ENCODE measurements at regions not wholly inside any gene's neighbourhood (a gene's known extent, or its start where the extent isn't known, plus 50 kb on each side); places are given as distances from the start of the nearest gene placed in this dataset.

- Histone ChIP-seq H3K4me3 (ENCODE audit: low read depth, low read length) (no peak overlapping the region), H3K9ac (ENCODE audit: low read depth, low read length) (no peak overlapping the region)
Measured at GRCh38 chr9:107650995-107651394, 161.4 kb upstream of the KLF4 start.

GRCh38 chr9:107650321-107650720, 160.8 kb upstream of the KLF4 start:
- Histone ChIP-seq H3K4me3 (ENCODE audit: low read depth, low read length) (no peak overlapping the region), H3K27me3 (ENCODE audit: control insufficient read depth, insufficient read depth, low read length) (no peaks in the 10 kb centered on the region), H3K9me3 (ENCODE audit: control insufficient read depth, insufficient read depth, low read length) (no peaks in the 10 kb centered on the region), H3K36me3 (ENCODE audit: control insufficient read depth, insufficient read depth, low read length) (no peaks in the 10 kb centered on the region), H3K4me1 (ENCODE audit: control insufficient read depth, insufficient read depth, low read length) (no peaks in the 10 kb centered on the region), H3K9ac (ENCODE audit: low read depth, low read length) (no peak overlapping the region)

More at GRCh38 chr9:107650995-107651394, 161.4 kb upstream of the KLF4 start:
- Histone ChIP-seq H3K36me3 (ENCODE audit: control insufficient read depth, insufficient read depth, low read length) (no peaks in the 10 kb centered on the region), H3K27me3 (ENCODE audit: control insufficient read depth, insufficient read depth, low read length) (no peaks in the 10 kb centered on the region), H3K9me3 (ENCODE audit: control insufficient read depth, insufficient read depth, low read length) (no peaks in the 10 kb centered on the region), H3K4me1 (ENCODE audit: control insufficient read depth, insufficient read depth, low read length) (no peaks in the 10 kb centered on the region)

GRCh38 chr9:107648153-107648715, 158.7 kb upstream of the KLF4 start:
- Histone ChIP-seq H3K9me3 (ENCODE audit: control insufficient read depth, insufficient read depth, low read length) (no peaks in the 10 kb centered on the region), H3K36me3 (ENCODE audit: control insufficient read depth, insufficient read depth, low read length) (no peaks in the 10 kb centered on the region), H3K4me3 (ENCODE audit: low read depth, low read length) (no peak overlapping the region), H3K27me3 (ENCODE audit: control insufficient read depth, insufficient read depth, low read length) (no peaks in the 10 kb centered on the region), H3K4me1 (ENCODE audit: control insufficient read depth, insufficient read depth, low read length) (no peaks in the 10 kb centered on the region), H3K9ac (ENCODE audit: low read depth, low read length) (no peak overlapping the region)

- Histone ChIP-seq H3K4me1 (ENCODE audit: control insufficient read depth, insufficient read depth, low read length) (no peaks in the 10 kb centered on the region), H3K4me3 (ENCODE audit: low read depth, low read length) (no peak overlapping the region), H3K9me3 (ENCODE audit: control insufficient read depth, insufficient read depth, low read length) (no peaks in the 10 kb centered on the region), H3K27me3 (ENCODE audit: control insufficient read depth, insufficient read depth, low read length) (no peaks in the 10 kb centered on the region), H3K9ac (ENCODE audit: low read depth, low read length) (no peak overlapping the region), H3K36me3 (ENCODE audit: control insufficient read depth, insufficient read depth, low read length) (no peaks in the 10 kb centered on the region)
Measured at GRCh38 chr9:107647611-107648010, 158.0 kb upstream of the KLF4 start.

GRCh38 chr9:107647141-107647540, 157.6 kb upstream of the KLF4 start:
- no peaks in the 10 kb centered on the region for H3K36me3 ChIP-seq (ENCODE audit: control insufficient read depth, insufficient read depth, low read length)
- H3K27me3 ChIP-seq (ENCODE audit: control insufficient read depth, insufficient read depth, low read length) = no peaks in the 10 kb centered on the region
- no peaks in the 10 kb centered on the region for H3K4me1 ChIP-seq (ENCODE audit: control insufficient read depth, insufficient read depth, low read length)

GRCh38 chr9:107645464-107645833, 155.9 kb upstream of the KLF4 start:
- H3K9me3 ChIP-seq (ENCODE audit: control insufficient read depth, insufficient read depth, low read length) = no peaks in the 10 kb centered on the region
- no peaks in the 10 kb centered on the region for H3K4me1 ChIP-seq (ENCODE audit: control insufficient read depth, insufficient read depth, low read length)
- H3K9ac ChIP-seq (ENCODE audit: low read depth, low read length) = no peak overlapping the region
- H3K4me3 ChIP-seq (ENCODE audit: low read depth, low read length) = no peak overlapping the region
- no peaks in the 10 kb centered on the region for H3K36me3 ChIP-seq (ENCODE audit: control insufficient read depth, insufficient read depth, low read length)
- no peaks in the 10 kb centered on the region for H3K27me3 ChIP-seq (ENCODE audit: control insufficient read depth, insufficient read depth, low read length)

More at GRCh38 chr9:107647141-107647540, 157.6 kb upstream of the KLF4 start:
- Histone ChIP-seq H3K4me3 (ENCODE audit: low read depth, low read length) (no peak overlapping the region), H3K9ac (ENCODE audit: low read depth, low read length) (no peak overlapping the region), H3K9me3 (ENCODE audit: control insufficient read depth, insufficient read depth, low read length) (no peaks in the 10 kb centered on the region)

- no peaks in the 10 kb centered on the region for H3K9me3 ChIP-seq (ENCODE audit: control insufficient read depth, insufficient read depth, low read length)
- H3K27me3 ChIP-seq (ENCODE audit: control insufficient read depth, insufficient read depth, low read length) = no peaks in the 10 kb centered on the region
- no peak overlapping the region for H3K4me3 ChIP-seq (ENCODE audit: low read depth, low read length)
- no peaks in the 10 kb centered on the region for H3K4me1 ChIP-seq (ENCODE audit: control insufficient read depth, insufficient read depth, low read length)
- H3K36me3 ChIP-seq (ENCODE audit: control insufficient read depth, insufficient read depth, low read length) = no peaks in the 10 kb centered on the region
- H3K9ac ChIP-seq (ENCODE audit: low read depth, low read length) = no peak overlapping the region
Measured at GRCh38 chr9:107644733-107645463, 155.3 kb upstream of the KLF4 start.

GRCh38 chr9:107639426-107639825, 149.9 kb upstream of the KLF4 start:
- no peaks in the 10 kb centered on the region for H3K36me3 ChIP-seq (ENCODE audit: control insufficient read depth, insufficient read depth, low read length)
- no peak overlapping the region for H3K4me3 ChIP-seq (ENCODE audit: low read depth, low read length)
- no peaks in the 10 kb centered on the region for H3K4me1 ChIP-seq (ENCODE audit: control insufficient read depth, insufficient read depth, low read length)
- H3K9me3 ChIP-seq (ENCODE audit: control insufficient read depth, insufficient read depth, low read length) = no peaks in the 10 kb centered on the region
- H3K27me3 ChIP-seq (ENCODE audit: control insufficient read depth, insufficient read depth, low read length) = peaks cover 9% of the 10 kb centered on the region
- H3K9ac ChIP-seq (ENCODE audit: low read depth, low read length) = no peak overlapping the region

GRCh38 chr9:107638521-107639310, 149.1 kb upstream of the KLF4 start:
- peaks cover 2% of the 10 kb centered on the region for H3K4me1 ChIP-seq (ENCODE audit: control insufficient read depth, insufficient read depth, low read length)
- H3K9me3 ChIP-seq (ENCODE audit: control insufficient read depth, insufficient read depth, low read length) = no peaks in the 10 kb centered on the region
- H3K9ac ChIP-seq (ENCODE audit: low read depth, low read length) = no peak overlapping the region
- no peaks in the 10 kb centered on the region for H3K36me3 ChIP-seq (ENCODE audit: control insufficient read depth, insufficient read depth, low read length)
- peaks cover 9% of the 10 kb centered on the region for H3K27me3 ChIP-seq (ENCODE audit: control insufficient read depth, insufficient read depth, low read length)
- no peak overlapping the region for H3K4me3 ChIP-seq (ENCODE audit: low read depth, low read length)

GRCh38 chr9:107637421-107638420, 148.2 kb upstream of the KLF4 start:
- Histone ChIP-seq H3K9me3 (ENCODE audit: control insufficient read depth, insufficient read depth, low read length) (no peaks in the 10 kb centered on the region), H3K36me3 (ENCODE audit: control insufficient read depth, insufficient read depth, low read length) (no peaks in the 10 kb centered on the region), H3K4me3 (ENCODE audit: low read depth, low read length) (peak overlapping the region; percentile 57), H3K27me3 (ENCODE audit: control insufficient read depth, insufficient read depth, low read length) (peaks cover 9% of the 10 kb centered on the region), H3K4me1 (ENCODE audit: control insufficient read depth, insufficient read depth, low read length) (peaks cover 8% of the 10 kb centered on the region), H3K9ac (ENCODE audit: low read depth, low read length) (no peak overlapping the region)

Measured in iPS-15b (cell line).